ENCODE measurements at regions not wholly inside any gene's neighbourhood (a gene's known extent, or its start where the extent isn't known, plus 50 kb on each side); places are given as distances from the start of the nearest gene placed in this dataset.

DNA sequence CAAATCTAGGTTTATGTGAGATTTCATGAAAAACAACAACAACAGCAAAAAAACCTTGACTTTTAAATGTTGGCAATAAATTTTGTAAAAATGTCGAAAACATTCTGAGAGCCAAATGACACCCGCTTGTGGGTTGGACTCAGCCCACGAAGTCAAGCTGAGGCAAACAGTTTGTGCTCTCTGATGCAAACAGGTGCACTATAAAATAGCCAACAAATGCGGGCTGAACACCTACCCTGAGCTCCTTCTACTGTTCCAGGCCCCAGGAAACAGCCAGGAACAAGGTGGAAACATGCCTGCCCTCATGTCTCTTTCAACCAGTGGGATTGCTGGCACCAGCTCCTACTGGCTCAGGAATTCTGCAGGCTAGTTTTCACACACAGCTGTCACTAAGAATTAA lies 105.0 kb upstream of the ZNF716 start:
- no peak for DNase-seq (ENCODE audit: low read depth)
- TF ChIP-seq, protein P1, sequence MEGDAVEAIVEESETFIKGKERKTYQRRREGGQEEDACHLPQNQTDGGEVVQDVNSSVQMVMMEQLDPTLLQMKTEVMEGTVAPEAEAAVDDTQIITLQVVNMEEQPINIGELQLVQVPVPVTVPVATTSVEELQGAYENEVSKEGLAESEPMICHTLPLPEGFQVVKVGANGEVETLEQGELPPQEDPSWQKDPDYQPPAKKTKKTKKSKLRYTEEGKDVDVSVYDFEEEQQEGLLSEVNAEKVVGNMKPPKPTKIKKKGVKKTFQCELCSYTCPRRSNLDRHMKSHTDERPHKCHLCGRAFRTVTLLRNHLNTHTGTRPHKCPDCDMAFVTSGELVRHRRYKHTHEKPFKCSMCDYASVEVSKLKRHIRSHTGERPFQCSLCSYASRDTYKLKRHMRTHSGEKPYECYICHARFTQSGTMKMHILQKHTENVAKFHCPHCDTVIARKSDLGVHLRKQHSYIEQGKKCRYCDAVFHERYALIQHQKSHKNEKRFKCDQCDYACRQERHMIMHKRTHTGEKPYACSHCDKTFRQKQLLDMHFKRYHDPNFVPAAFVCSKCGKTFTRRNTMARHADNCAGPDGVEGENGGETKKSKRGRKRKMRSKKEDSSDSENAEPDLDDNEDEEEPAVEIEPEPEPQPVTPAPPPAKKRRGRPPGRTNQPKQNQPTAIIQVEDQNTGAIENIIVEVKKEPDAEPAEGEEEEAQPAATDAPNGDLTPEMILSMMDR (IDR thresholded peaks at IDR 0.05; ENCODE audit: insufficient read depth, low read depth, low read length, missing control alignments): no peak
- H3K4me3 ChIP-seq (ENCODE audit: low read depth, low read length): no peak overlapping the region

DNA sequence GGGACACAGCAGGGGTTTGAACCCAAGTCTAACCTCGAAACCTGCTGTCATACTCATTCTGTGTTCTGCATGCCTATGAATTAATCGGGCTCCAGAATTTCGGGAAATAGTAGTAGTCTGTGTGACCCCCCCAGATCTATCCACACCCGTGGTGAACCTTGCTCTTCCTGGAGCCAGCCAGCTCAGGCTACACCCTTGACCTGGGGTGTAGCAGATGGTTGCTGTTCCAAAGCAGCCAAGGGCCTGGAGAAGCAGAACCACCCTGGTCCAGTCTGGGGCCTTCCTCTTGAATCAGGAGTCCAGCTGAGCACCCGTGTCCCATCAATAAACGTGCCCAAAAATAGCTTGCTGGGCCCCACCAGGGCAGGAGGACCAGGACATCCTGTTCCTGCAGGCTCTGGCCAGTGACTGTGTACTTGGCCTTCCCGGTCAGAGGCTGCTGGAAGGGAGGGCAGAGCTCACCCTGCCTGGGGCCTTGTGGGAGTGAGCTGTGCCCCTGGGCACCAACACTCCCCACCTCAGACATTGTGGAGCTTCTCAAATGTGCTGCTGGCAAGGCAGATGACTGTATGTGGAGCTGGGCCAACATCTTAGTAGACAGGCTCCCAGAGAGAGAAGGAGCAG lies 101.2 kb upstream of the ZNF716 start:
- TF ChIP-seq, protein P1 (IDR thresholded peaks at IDR 0.05; ENCODE audit: insufficient read depth, low read depth, low read length, missing control alignments): no peak
- DNase-seq (ENCODE audit: low read depth): no peak
- H3K4me3 ChIP-seq (ENCODE audit: low read depth, low read length): no peak overlapping the region

DNA sequence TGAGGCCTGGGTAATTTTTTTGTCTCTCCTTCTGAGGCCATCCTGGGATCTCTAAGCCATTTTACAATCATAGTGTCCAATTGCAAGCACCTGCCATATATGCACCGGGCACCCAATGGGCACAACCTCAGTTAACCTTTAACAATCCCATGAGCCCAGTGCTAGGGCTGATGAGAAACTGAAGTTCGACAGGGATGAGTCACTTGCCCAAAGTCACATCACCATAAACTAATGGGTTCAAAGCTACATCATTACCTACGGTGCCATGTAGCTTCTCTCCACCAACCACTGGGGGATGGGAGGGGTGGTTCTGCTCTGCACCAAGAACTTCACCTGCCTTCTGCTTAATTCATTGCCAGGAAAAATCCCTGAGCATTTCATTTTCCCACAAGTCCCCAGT lies 95.8 kb upstream of the ZNF716 start:
- TF ChIP-seq, protein P1 (IDR thresholded peaks at IDR 0.05; ENCODE audit: insufficient read depth, low read depth, low read length, missing control alignments): no peak

DNA sequence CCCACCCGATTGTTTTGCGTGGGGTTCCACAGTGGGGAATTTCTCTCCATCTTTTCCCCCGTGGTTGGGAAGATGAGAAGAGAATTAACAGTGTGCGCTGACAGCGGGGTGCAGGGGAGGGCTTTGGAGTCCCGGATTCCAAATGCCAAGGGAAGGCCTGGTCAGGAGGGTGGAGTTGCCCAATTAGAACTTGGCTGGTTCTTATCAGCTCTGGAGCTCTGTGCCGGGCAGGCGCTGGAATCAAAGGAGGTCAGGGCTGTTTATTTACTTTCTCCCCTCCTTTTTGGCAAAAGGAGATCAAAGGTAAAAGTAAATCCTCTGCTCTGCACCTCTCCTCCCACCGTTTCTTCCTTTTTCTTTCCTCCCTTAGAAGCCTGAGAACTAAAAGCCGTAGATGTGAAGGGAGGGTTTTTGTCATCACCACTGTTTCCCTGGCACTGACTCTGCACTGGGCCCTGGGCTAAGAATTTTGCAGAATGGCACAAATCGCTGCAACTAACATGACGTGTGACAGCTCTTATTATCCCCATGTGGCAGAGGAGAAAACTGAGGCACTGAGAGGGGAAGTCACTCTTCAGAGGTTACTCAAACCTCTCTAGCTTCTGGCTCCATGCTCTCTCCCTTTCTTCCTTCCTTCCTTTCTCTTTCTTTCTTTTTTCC lies 95.2 kb upstream of the ZNF716 start:
- TF ChIP-seq, protein P1 (IDR thresholded peaks at IDR 0.05; ENCODE audit: insufficient read depth, low read depth, low read length, missing control alignments): no peak
- no peak overlapping the region for H3K4me3 ChIP-seq (ENCODE audit: low read depth, low read length)
- no peak for DNase-seq (ENCODE audit: low read depth)

More for the DNA sequence above, 95.8 kb upstream of the ZNF716 start:
- no peak for DNase-seq (ENCODE audit: low read depth)
- no peak overlapping the region for H3K4me3 ChIP-seq (ENCODE audit: low read depth, low read length)

DNA sequence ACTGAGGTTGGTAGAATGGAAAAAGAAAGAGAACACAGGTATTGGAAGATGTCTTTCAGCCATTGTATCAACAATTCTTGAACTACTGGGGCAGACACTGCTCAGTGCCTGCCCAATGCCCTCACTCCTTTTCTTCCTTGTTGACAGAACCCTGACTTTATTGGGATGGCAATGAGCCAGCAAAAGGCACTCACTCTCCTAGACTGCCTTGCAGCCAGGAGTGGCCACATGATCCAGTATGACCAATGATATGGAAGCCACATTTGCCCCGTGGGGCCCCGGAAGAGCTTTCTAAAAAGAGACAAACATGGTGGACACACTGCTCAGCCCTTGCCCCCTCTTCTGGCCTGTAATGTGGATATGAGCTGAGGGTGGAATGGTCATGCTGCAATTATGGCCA lies 88.6 kb upstream of the ZNF716 start:
- DNase-seq (ENCODE audit: low read depth): no peak
- TF ChIP-seq, protein P1 (IDR thresholded peaks at IDR 0.05; ENCODE audit: insufficient read depth, low read depth, low read length, missing control alignments): no peak

DNA sequence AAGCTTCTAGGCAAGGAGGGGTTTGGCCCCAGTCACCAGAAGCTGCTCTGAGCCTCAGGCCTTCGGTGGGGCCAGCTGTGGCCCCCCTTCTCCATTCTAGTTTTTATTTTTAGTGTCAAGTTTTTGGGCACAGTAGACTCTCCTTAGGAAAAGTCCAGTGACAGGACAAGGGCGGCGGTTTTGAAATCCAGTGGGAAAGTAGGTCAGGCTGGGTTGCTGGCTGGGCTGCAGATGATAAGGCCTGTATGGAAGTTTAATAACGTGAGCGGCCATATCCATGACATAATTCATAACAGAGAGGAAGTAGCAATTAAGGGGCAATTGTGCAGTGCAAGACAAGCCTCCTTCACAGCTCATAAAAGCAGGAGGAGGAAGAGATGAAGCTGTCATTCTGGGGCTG lies 87.1 kb upstream of the ZNF716 start:
- no peak overlapping the region for H3K4me3 ChIP-seq (ENCODE audit: low read depth, low read length)
- no peak for DNase-seq (ENCODE audit: low read depth)
- TF ChIP-seq, protein P1 (IDR thresholded peaks at IDR 0.05; ENCODE audit: insufficient read depth, low read depth, low read length, missing control alignments): no peak

More for the DNA sequence above, 88.6 kb upstream of the ZNF716 start:
- no peak overlapping the region for H3K4me3 ChIP-seq (ENCODE audit: low read depth, low read length)
